Gastroesophageal sphincter (tissue), 4 donors: ENCODE measurements at regions not wholly inside any gene's neighbourhood (a gene's known extent, or its start where the extent isn't known, plus 50 kb on each side); places are given as distances from the start of the nearest gene placed in this dataset.

Source experiments
- ATAC-seq: fragments of 150-250 bp; one replicate; pipeline ENCODE4 v1.9.1; 2016; ENCODE audit warnings: mild to moderate bottlenecking, moderate library complexity
- H3K27ac ChIP-seq, 4 donors: fragments of 200-600 bp; sonication (generic) in 3 of 4; 1 replicate in 3 of 4; 2 replicates in 1 of 4; pipeline ENCODE4 v1.5.1; 2016 to 2019
- H3K27me3 ChIP-seq: fragments of 200-600 bp; sonication (generic); one replicate; pipeline ENCODE4 v1.5.1; 2019
- H3K36me3 ChIP-seq, 2 donors: fragments of 200-600 bp; sonication (generic); one replicate each; pipeline ENCODE4 v1.5.1; 2019; ENCODE audit warnings: control low read depth in 1 of 2
- H3K4me1 ChIP-seq, 3 donors: fragments of 200-600 bp; sonication (generic); 1 replicate in 2 of 3; 2 replicates in 1 of 3; pipeline ENCODE4 v1.5.1; 2016 to 2019; ENCODE audit warnings: control low read depth in 2 of 3
- H3K4me3 ChIP-seq, 2 donors: fragments of 200-600 bp; sonication (generic); one replicate each; pipeline ENCODE4 v1.5.1; 2019; ENCODE audit warnings: mild to moderate bottlenecking in 1 of 2, moderate library complexity in 1 of 2
- H3K9me3 ChIP-seq, 3 donors: fragments of 200-600 bp; sonication (generic); one replicate each; pipeline ENCODE4 v1.5.1; 2017 to 2019; ENCODE audit warnings: control low read depth in 2 of 3
- CTCF ChIP-seq, 4 experiments: fragments of 200-600 bp in 2 of 4; fragments of 450-650 bp in 2 of 4; sonication (generic) in 1 of 4; IDR thresholded peaks; one replicate each; pipeline ENCODE4 v1.5.1; 2017 to 2019; ENCODE audit warnings: antibody characterized with exemption in 4 of 4, mild to moderate bottlenecking in 2 of 4, moderate library complexity in 2 of 4
- EP300 ChIP-seq: sonication (generic); formaldehyde crosslinking; IDR thresholded peaks from one replicate; pipeline ENCODE4 v1.6.1; 2017; ENCODE audit warnings: antibody characterized with exemption, mild to moderate bottlenecking
- POLR2A ChIP-seq, 2 donors: fragments of 450-650 bp; IDR thresholded peaks; one replicate each; pipeline ENCODE4 v1.6.1; 2017; ENCODE audit warnings: antibody characterized with exemption in 2 of 2, mild to moderate bottlenecking in 2 of 2, moderate library complexity in 1 of 2
- POLR2AphosphoS5 ChIP-seq: sonication (generic); formaldehyde crosslinking; IDR thresholded peaks from one replicate; pipeline ENCODE4 v1.6.1; 2017; ENCODE audit warnings: antibody characterized with exemption
- WGBS, 2 donors: methylation state at CpG; one replicate each; pipeline ENCODE4 v1.1.5; 2018; ENCODE audit warnings: low coverage in 1 of 2; 5-methylcytosine and 5-hydroxymethylcytosine counted together

GRCh38 chr10:130726996-130727725 is 584.4 kb downstream of the TCERG1L start:
- no peaks in the 10 kb centered on the region for H3K9me3 ChIP-seq
- ATAC-seq = no peak
- H3K27me3 ChIP-seq = peaks cover 35% of the 10 kb centered on the region
- no peak overlapping the region for H3K27ac ChIP-seq
- TF ChIP-seq EP300 (no peak), POLR2AphosphoS5 (no peak), CTCF (IDR thresholded peaks at IDR 0.05) (no peak), POLR2A (IDR thresholded peaks at IDR 0.05) (no peak)
- no peaks in the 10 kb centered on the region for H3K36me3 ChIP-seq
- H3K4me3 ChIP-seq = no peak overlapping the region
- WGBS, 2 donors = 33 to 73% methylated on average over 1 to 3 of the region's 23 CpGs
- H3K4me1 ChIP-seq = no peaks in the 10 kb centered on the region

GRCh38 chr10:130727766-130728490 is 583.6 kb downstream of the TCERG1L start:
- ATAC-seq = no peak
- H3K4me1 ChIP-seq = no peaks in the 10 kb centered on the region
- no peak overlapping the region for H3K4me3 ChIP-seq

DNA sequence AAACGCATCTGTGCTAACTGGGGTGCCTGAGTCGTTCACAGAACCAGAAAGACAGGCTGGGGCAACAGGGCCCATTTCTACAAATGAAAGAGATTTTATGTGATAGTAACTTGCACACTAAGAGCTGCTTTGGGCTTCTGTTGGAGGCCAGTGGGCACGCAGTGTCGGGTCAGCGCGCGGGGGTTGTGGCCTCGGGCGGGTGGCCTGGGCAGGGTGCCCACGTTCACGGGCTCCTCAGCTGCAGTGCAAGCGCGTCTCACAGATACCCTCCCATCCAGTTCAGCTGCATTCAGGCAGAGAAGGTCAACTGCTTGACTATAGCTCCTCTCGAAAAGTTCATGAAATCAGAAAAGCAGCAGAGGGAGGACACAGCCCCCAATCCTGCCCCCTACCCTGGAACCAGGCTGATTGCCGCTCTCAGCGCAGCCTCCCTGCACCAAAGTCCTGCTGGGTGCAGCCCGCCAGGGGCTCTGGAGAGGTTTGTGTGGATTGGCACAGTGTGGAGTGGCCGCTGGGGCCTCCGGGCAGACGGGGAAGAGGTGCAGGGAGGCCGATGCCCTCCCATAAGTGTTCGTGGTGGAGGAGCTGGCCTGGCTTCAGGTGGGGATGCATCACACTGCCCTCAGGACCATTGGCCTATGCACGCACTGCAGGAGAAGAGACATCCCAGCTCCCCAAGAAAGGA is 582.8 kb downstream of the TCERG1L start:
- no peaks in the 10 kb centered on the region for H3K9me3 ChIP-seq
- H3K36me3 ChIP-seq = no peaks in the 10 kb centered on the region
- H3K27ac ChIP-seq = no peak overlapping the region
- TF ChIP-seq POLR2A (IDR thresholded peaks at IDR 0.05) = no peak
- peaks cover 37% of the 10 kb centered on the region for H3K27me3 ChIP-seq
- H3K4me3 ChIP-seq = no peak overlapping the region
- WGBS, 2 donors = 33 to 68% methylated on average over 1 to 14 of the region's 23 CpGs
- no peak for ATAC-seq
- no peaks in the 10 kb centered on the region for H3K4me1 ChIP-seq

More at GRCh38 chr10:130727766-130728490, 583.6 kb downstream of the TCERG1L start:
- TF ChIP-seq POLR2AphosphoS5 (no peak), POLR2A (IDR thresholded peaks at IDR 0.05) (no peak), EP300 (no peak), CTCF (IDR thresholded peaks at IDR 0.05) (no peak)
- peaks cover 37% of the 10 kb centered on the region for H3K27me3 ChIP-seq
- no peaks in the 10 kb centered on the region for H3K9me3 ChIP-seq
- no peak overlapping the region for H3K27ac ChIP-seq
- WGBS, 2 donors = 67 to 70% methylated on average over 3 to 4 of the region's 15 CpGs
- H3K36me3 ChIP-seq = no peaks in the 10 kb centered on the region

DNA sequence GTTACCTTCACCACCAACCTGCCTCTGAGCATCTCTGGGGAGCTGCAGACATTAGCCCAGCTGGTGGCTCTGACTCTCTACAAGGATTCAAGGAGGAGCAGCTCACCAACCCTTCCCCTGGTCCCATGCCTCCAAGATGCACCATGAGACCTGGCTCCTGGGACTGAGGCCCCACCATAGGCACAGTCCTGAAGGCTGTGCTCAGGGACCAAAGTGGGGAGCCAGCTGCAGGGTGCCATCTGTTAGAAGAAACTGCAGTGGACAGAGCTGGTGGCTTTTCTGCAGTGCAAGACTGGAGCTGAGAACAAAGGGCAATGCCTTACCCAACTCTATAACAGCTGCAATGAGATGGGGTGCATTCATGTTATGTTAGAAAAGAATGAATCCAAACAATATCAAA is 581.6 kb downstream of the TCERG1L start:
- Histone ChIP-seq H3K27ac (no peak overlapping the region), H3K9me3 (no peaks in the 10 kb centered on the region), H3K4me3 (no peak overlapping the region), H3K36me3 (no peaks in the 10 kb centered on the region), H3K27me3 (peaks cover 35% of the 10 kb centered on the region), H3K4me1 (no peaks in the 10 kb centered on the region)
- ATAC-seq = no peak
- TF ChIP-seq CTCF (IDR thresholded peaks at IDR 0.05) (no peak), POLR2AphosphoS5 (no peak), EP300 (no peak), POLR2A (IDR thresholded peaks at IDR 0.05) (no peak)

GRCh38 chr10:130737186-130737585 is 574.3 kb downstream of the TCERG1L start:
- no peak for ATAC-seq
- no peaks in the 10 kb centered on the region for H3K36me3 ChIP-seq
- no peaks in the 10 kb centered on the region for H3K4me1 ChIP-seq
- WGBS, 2 donors = 70 to 71% methylated on average over 1 of the region's 2 CpGs
- no peak overlapping the region for H3K27ac ChIP-seq
- no peak overlapping the region for H3K4me3 ChIP-seq
- no peaks in the 10 kb centered on the region for H3K9me3 ChIP-seq
- H3K27me3 ChIP-seq = peaks cover 19% of the 10 kb centered on the region
- TF ChIP-seq CTCF (IDR thresholded peaks at IDR 0.05) (no peak), POLR2A (IDR thresholded peaks at IDR 0.05) (no peak), POLR2AphosphoS5 (no peak), EP300 (no peak)
